Activated CD8-positive, alpha-beta T cell treated with anti-CD3 and anti-CD28 coated beads for 36 hours (primary cell): ENCODE measurements at regions not wholly inside any gene's neighbourhood (a gene's known extent, or its start where the extent isn't known, plus 50 kb on each side); places are given as distances from the start of the nearest gene placed in this dataset.

Source experiments
- ATAC-seq: fragments of 200-7000 bp; cut with Tn5 transposase; one replicate; pipeline ENCODE4 v1.10.0; 2021; ENCODE audit warnings: mild to moderate bottlenecking, moderate library complexity
- CTCF ChIA-PET: fragments of 350-600 bp; sonication (Branson Sonifier 250); formaldehyde crosslinking; loops from one replicate; lab custom pipeline; 2021; ENCODE audit warnings: antibody characterized with exemption; lab: Charles Lee
- POLR2A ChIA-PET: fragments of 350-600 bp; sonication (Branson Sonifier 250); formaldehyde crosslinking; loops from one replicate; lab custom pipeline; 2021; ENCODE audit warnings: antibody characterized with exemption; lab: Charles Lee
- DNase-seq: peaks from one replicate; pipeline ENCODE4 v3.0.0-alpha.2; 2020
- H3K27ac Mint-ChIP-seq: one replicate; pipeline ENCODE4 v1.8.0; 2021; ENCODE audit warnings: mild to moderate bottlenecking, mixed read lengths
- H3K27me3 Mint-ChIP-seq: one replicate; pipeline ENCODE4 v1.8.0; 2021; ENCODE audit warnings: mixed read lengths
- H3K36me3 Mint-ChIP-seq: one replicate; pipeline ENCODE4 v1.8.0; 2021; ENCODE audit warnings: low read depth, mixed read lengths
- H3K4me1 Mint-ChIP-seq: one replicate; pipeline ENCODE4 v1.8.0; 2021; ENCODE audit warnings: low read depth, mixed read lengths
- H3K4me3 Mint-ChIP-seq: one replicate; pipeline ENCODE4 v1.8.0; 2021; ENCODE audit warnings: mild to moderate bottlenecking, moderate library complexity, mixed read lengths
- H3K9me3 Mint-ChIP-seq: one replicate; pipeline ENCODE4 v1.8.0; 2021; ENCODE audit warnings: mixed read lengths
- CTCF ChIP-seq: fragments of 200-600 bp; IDR thresholded peaks from one replicate; pipeline ENCODE4 v1.8.0; 2022; ENCODE audit warnings: antibody characterized with exemption, mild to moderate bottlenecking
- intact Hi-C: fragments of 100-400 bp; cut with micrococcal nuclease; formaldehyde crosslinking; loops from one replicate; pipeline ENCODE4 v1.10.0; 2022

GRCh38 chr10:128300290-128300824 is 174.1 kb upstream of the MKI67 start:
- H3K36me3 Mint-ChIP-seq: no peaks in the 10 kb centered on the region
- no peaks in the 10 kb centered on the region for H3K4me1 Mint-ChIP-seq
- ChIA-PET POLR2A (no interaction called here), CTCF (interaction anchor here (1.3 kb wide), 1 partner anchor 32 kb away, joined by 5 read pairs; no protein-coding TSS in a partner anchor)
- DNase-seq (no peak), ATAC-seq (no peak)
- H3K4me3 Mint-ChIP-seq: no peak overlapping the region
- no peak for TF ChIP-seq CTCF
- H3K27me3 Mint-ChIP-seq: no peaks in the 10 kb centered on the region
- intact Hi-C loops: no loop called here
- H3K27ac Mint-ChIP-seq: no peak overlapping the region
- peaks cover 5% of the 10 kb centered on the region for H3K9me3 Mint-ChIP-seq

GRCh38 chr10:128301051-128301450 is 174.8 kb upstream of the MKI67 start:
- Mint-ChIP-seq H3K27me3 (no peaks in the 10 kb centered on the region), H3K36me3 (no peaks in the 10 kb centered on the region), H3K27ac (no peak overlapping the region), H3K9me3 (peaks cover 5% of the 10 kb centered on the region), H3K4me1 (no peaks in the 10 kb centered on the region), H3K4me3 (no peak overlapping the region)
- DNase-seq (no peak), ATAC-seq (no peak)
- TF ChIP-seq CTCF: no peak
- intact Hi-C loops: no loop called here
- CTCF ChIA-PET: interaction anchor here (1.3 kb wide), 1 partner anchor 33 kb away, joined by 5 read pairs; no protein-coding TSS in a partner anchor
- POLR2A ChIA-PET: no interaction called here

- TF ChIP-seq CTCF: no peak
- H3K4me1 Mint-ChIP-seq: no peaks in the 10 kb centered on the region
- ChIA-PET POLR2A (no interaction called here), CTCF (no interaction called here)
- intact Hi-C loops: no loop called here
- H3K27me3 Mint-ChIP-seq: no peaks in the 10 kb centered on the region
- H3K36me3 Mint-ChIP-seq: no peaks in the 10 kb centered on the region
- no peak for ATAC-seq
- no peak overlapping the region for H3K27ac Mint-ChIP-seq
- H3K4me3 Mint-ChIP-seq: no peak overlapping the region
- peaks cover 5% of the 10 kb centered on the region for H3K9me3 Mint-ChIP-seq
- no peak for DNase-seq
Measured at GRCh38 chr10:128302808-128303207, 176.6 kb upstream of the MKI67 start.

DNA sequence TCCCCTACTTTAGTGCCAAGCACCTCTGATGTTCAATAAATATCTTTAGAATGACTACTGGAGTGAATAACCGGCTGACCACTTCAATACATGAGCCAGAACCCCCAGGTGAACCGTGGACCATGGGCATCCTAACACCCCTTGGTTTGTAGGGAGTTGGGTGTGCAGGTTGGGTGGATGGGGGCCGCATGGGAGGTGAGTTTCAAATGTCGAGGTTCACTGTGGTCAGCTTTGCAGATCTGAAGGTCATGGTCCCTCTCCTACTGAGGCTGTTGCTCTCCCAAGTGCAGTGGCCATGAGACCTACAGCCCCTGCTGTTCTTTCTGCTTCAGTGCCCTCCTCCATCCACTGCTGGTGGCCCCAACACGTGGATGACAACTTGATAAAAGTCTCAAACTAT is 178.0 kb upstream of the MKI67 start:
- POLR2A ChIA-PET: no interaction called here
- intact Hi-C loops: no loop called here

More for the DNA sequence above, 178.0 kb upstream of the MKI67 start:
- H3K9me3 Mint-ChIP-seq: peaks cover 5% of the 10 kb centered on the region
- no peak for TF ChIP-seq CTCF
- no peaks in the 10 kb centered on the region for H3K36me3 Mint-ChIP-seq
- DNase-seq (no peak), ATAC-seq (no peak)
- no peaks in the 10 kb centered on the region for H3K27me3 Mint-ChIP-seq
- H3K4me3 Mint-ChIP-seq: no peak overlapping the region
- H3K27ac Mint-ChIP-seq: no peak overlapping the region
- no peaks in the 10 kb centered on the region for H3K4me1 Mint-ChIP-seq
- CTCF ChIA-PET: no interaction called here
